GM20000 (cell line): ENCODE measurements at regions not wholly inside any gene's neighbourhood (a gene's known extent, or its start where the extent isn't known, plus 50 kb on each side); places are given as distances from the start of the nearest gene placed in this dataset.
"Not testable (repeated sequence)": the region's sequence is repeated elsewhere in the genome, so short reads cannot be mapped to it uniquely, and the experiment has no call there.

Source experiments
- DNase-seq: peaks from one replicate; pipeline ENCODE4 v3.0.0; 2012; ENCODE audit warnings: low spot score
- CTCF ChIP-seq: IDR thresholded peaks from 2 replicates; pipeline ENCODE4 v1.5.1; 2012; ENCODE audit warnings: mild to moderate bottlenecking, control low read depth; ENCODE audit errors: extremely low read depth, missing control alignments

- no peak for TF ChIP-seq CTCF
Measured at GRCh38 chr18:57947117-57947516, 96.9 kb upstream of the NEDD4L start.

GRCh38 chr18:57943723-57944122 lies 100.3 kb upstream of the NEDD4L start:
- no peak for DNase-seq
- TF ChIP-seq CTCF = no peak

More at GRCh38 chr18:57947117-57947516, 96.9 kb upstream of the NEDD4L start:
- no peak for DNase-seq

- no peak for TF ChIP-seq CTCF
- no peak for DNase-seq
Measured at GRCh38 chr18:57942493-57942892, 101.5 kb upstream of the NEDD4L start.

- DNase-seq = no peak
- no peak for TF ChIP-seq CTCF
Measured at GRCh38 chr18:57941841-57942489, 102.1 kb upstream of the NEDD4L start.

- DNase-seq = no peak
- TF ChIP-seq CTCF = no peak
Measured at GRCh38 chr18:57940166-57940660, 103.8 kb upstream of the NEDD4L start.

- not testable (repeated sequence) for DNase-seq
Measured at GRCh38 chr18:57934375-57934774, 109.7 kb upstream of the NEDD4L start.

- TF ChIP-seq CTCF = no peak
- DNase-seq = no peak
Measured at GRCh38 chr18:57931038-57931437, 113.0 kb upstream of the NEDD4L start.

- no peak for DNase-seq
- no peak for TF ChIP-seq CTCF
Measured at GRCh38 chr18:57930476-57930875, 113.5 kb upstream of the NEDD4L start.
